ENCODE measurements at regions not wholly inside any gene's neighbourhood (a gene's known extent, or its start where the extent isn't known, plus 50 kb on each side); places are given as distances from the start of the nearest gene placed in this dataset.

- no peak for TF ChIP-seq CTCF (IDR thresholded peaks at IDR 0.05)
- TF ChIP-seq POLR2A (IDR thresholded peaks at IDR 0.05): no peak
Measured at GRCh38 chr2:221215487-221215886, 356.6 kb downstream of the EPHA4 start.
